ENCODE measurements at regions not wholly inside any gene's neighbourhood (a gene's known extent, or its start where the extent isn't known, plus 50 kb on each side); places are given as distances from the start of the nearest gene placed in this dataset.
"Not testable (repeated sequence)": the region's sequence is repeated elsewhere in the genome, so short reads cannot be mapped to it uniquely, and the experiment has no call there.

DNA sequence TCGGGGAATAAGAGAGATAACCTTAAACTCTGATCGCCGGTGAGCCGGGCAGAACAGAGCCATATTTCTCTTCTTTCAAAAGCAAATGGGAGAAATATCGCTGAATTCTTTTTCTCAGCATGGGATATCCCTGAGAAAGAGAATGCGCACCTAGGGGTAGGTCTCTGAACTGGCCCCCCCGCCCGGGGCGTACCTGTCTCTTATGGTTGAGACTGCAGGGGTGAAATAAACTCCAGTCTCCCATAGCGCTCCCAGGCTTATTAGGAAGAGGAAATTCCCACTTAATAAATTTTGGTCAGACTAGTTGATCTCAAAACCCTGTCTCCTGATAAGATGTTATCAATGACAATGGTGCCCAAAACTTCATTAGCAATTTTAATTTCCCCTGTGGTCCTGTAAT, 58.8 kb upstream of the ADAMTS5 start:
- TF ChIP-seq, protein P1, sequence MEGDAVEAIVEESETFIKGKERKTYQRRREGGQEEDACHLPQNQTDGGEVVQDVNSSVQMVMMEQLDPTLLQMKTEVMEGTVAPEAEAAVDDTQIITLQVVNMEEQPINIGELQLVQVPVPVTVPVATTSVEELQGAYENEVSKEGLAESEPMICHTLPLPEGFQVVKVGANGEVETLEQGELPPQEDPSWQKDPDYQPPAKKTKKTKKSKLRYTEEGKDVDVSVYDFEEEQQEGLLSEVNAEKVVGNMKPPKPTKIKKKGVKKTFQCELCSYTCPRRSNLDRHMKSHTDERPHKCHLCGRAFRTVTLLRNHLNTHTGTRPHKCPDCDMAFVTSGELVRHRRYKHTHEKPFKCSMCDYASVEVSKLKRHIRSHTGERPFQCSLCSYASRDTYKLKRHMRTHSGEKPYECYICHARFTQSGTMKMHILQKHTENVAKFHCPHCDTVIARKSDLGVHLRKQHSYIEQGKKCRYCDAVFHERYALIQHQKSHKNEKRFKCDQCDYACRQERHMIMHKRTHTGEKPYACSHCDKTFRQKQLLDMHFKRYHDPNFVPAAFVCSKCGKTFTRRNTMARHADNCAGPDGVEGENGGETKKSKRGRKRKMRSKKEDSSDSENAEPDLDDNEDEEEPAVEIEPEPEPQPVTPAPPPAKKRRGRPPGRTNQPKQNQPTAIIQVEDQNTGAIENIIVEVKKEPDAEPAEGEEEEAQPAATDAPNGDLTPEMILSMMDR (IDR thresholded peaks at IDR 0.05): not testable (repeated sequence)
- not testable (repeated sequence) for TF ChIP-seq EZH2, EZH2phosphoT487 (IDR thresholded peaks at IDR 0.05)
